ENCODE measurements at regions not wholly inside any gene's neighbourhood (a gene's known extent, or its start where the extent isn't known, plus 50 kb on each side); places are given as distances from the start of the nearest gene placed in this dataset.

- TF ChIP-seq CTCF (IDR thresholded peaks at IDR 0.05; ENCODE audit: insufficient read depth, low read depth, low read length): no peak
- no peak for TF ChIP-seq EZH2 (IDR thresholded peaks at IDR 0.05; ENCODE audit: insufficient read depth, low read length)
Measured at GRCh38 chr6:21856456-21856825, 262.9 kb downstream of the SOX4 start.
